ENCODE measurements at regions not wholly inside any gene's neighbourhood (a gene's known extent, or its start where the extent isn't known, plus 50 kb on each side); places are given as distances from the start of the nearest gene placed in this dataset.

DNA sequence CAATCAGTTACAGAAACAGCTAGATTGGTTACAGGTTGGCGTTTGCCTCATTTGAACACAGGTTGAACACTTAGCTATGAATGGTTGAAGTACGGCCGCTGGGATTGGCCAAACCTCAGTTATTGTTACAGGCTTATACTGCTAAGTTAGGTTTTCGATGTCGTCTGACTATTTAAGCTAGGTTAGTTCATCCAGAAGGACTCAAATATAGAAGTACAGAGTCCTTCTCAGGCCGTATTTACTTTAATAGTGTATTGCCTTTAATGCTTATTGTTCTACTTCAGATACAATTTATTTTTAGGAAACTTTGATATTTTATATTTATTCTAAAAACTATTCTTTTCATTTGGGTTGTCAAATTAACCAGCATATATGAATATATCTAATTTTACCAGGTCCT, 334.7 kb downstream of the FAT4 start:
- no peak for ATAC-seq
- H3K27ac ChIP-seq (ENCODE audit: control insufficient read depth, insufficient read depth) = no peak overlapping the region
- no peak for FAIRE-seq
- TF ChIP-seq, protein P1, sequence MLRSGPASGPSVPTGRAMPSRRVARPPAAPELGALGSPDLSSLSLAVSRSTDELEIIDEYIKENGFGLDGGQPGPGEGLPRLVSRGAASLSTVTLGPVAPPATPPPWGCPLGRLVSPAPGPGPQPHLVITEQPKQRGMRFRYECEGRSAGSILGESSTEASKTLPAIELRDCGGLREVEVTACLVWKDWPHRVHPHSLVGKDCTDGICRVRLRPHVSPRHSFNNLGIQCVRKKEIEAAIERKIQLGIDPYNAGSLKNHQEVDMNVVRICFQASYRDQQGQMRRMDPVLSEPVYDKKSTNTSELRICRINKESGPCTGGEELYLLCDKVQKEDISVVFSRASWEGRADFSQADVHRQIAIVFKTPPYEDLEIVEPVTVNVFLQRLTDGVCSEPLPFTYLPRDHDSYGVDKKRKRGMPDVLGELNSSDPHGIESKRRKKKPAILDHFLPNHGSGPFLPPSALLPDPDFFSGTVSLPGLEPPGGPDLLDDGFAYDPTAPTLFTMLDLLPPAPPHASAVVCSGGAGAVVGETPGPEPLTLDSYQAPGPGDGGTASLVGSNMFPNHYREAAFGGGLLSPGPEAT (IDR thresholded peaks at IDR 0.05; ENCODE audit: low read depth) = no peak
- TF ChIP-seq EP300 (IDR thresholded peaks at IDR 0.05; ENCODE audit: borderline replicate concordance in 1 of 2, control insufficient read depth in 1 of 2, low read depth in 2 of 2, low read length in 2 of 2) (no peak), CBX5 (IDR thresholded peaks at IDR 0.05; ENCODE audit: low read depth) (no peak), RELA (IDR thresholded peaks at IDR 0.05; ENCODE audit: borderline replicate concordance, partially characterized antibody) (no peak), ZZZ3 (IDR thresholded peaks at IDR 0.05; ENCODE audit: control insufficient read depth, insufficient read length, low read depth) (no peak), NR2F1 (conservative IDR thresholded peaks at IDR 0.05) (no peak), NFYB (IDR thresholded peaks at IDR 0.05; ENCODE audit: insufficient read depth, low read depth, low read length) (no peak), POLR2AphosphoS2 (IDR thresholded peaks at IDR 0.05; ENCODE audit: low read depth, low read length) (no peak), ATF7 (IDR thresholded peaks at IDR 0.05; ENCODE audit: low read depth) (no peak), BHLHE40 (IDR thresholded peaks at IDR 0.05; ENCODE audit: borderline replicate concordance in 1 of 2, low read depth in 2 of 2, low read length in 1 of 2) (no peak), SIN3A (IDR thresholded peaks at IDR 0.05; ENCODE audit: low read depth, low read length) (no peak), BRCA1 (IDR thresholded peaks at IDR 0.05; ENCODE audit: low read depth, low read length) (no peak), RAD21 (IDR thresholded peaks at IDR 0.05; ENCODE audit: insufficient read depth, low read depth, low read length) (no peak), POLR2AphosphoS5 (IDR thresholded peaks at IDR 0.05; ENCODE audit: low read length) (no peak), ESRRA (IDR thresholded peaks at IDR 0.05; ENCODE audit: low read length) (no peak), TCF7 (IDR thresholded peaks at IDR 0.05; ENCODE audit: borderline replicate concordance) (no peak), ZBED1 (IDR thresholded peaks at IDR 0.05; ENCODE audit: borderline replicate concordance) (no peak), YBX1 (IDR thresholded peaks at IDR 0.05) (no peak)
- TF ChIP-seq, protein P2, sequence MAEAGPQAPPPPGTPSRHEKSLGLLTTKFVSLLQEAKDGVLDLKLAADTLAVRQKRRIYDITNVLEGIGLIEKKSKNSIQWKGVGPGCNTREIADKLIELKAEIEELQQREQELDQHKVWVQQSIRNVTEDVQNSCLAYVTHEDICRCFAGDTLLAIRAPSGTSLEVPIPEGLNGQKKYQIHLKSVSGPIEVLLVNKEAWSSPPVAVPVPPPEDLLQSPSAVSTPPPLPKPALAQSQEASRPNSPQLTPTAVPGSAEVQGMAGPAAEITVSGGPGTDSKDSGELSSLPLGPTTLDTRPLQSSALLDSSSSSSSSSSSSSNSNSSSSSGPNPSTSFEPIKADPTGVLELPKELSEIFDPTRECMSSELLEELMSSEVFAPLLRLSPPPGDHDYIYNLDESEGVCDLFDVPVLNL (IDR thresholded peaks at IDR 0.05; ENCODE audit: low read depth, low read length) = no peak
- no peak overlapping the region for H3K4me2 ChIP-seq (ENCODE audit: control insufficient read depth, insufficient read depth)
- in situ Hi-C loops (cut with MboI) = no loop called here
- no peak overlapping the region for H3K9ac ChIP-seq (ENCODE audit: control insufficient read depth, insufficient read depth, low read length)
- no peaks in the 10 kb centered on the region for H4K20me1 ChIP-seq (ENCODE audit: control insufficient read depth, insufficient read depth)
- ChIA-PET RAD21 (ENCODE audit: unreplicated experiment) (no interaction called here), SMC1A (ENCODE audit: uncharacterized antibody, unreplicated experiment) (interaction anchor here (1.0 kb wide), 1 partner anchor 11 kb away, joined by 3 read pairs; no protein-coding TSS in a partner anchor), POLR2A (no interaction called here), CTCF (no interaction called here)
- H3K4me1 ChIP-seq (ENCODE audit: control insufficient read depth, insufficient read depth, low read length) = no peaks in the 10 kb centered on the region
- H3K36me3 ChIP-seq (ENCODE audit: control insufficient read depth in 2 of 2, insufficient read depth in 2 of 2, low read length in 1 of 2) = no peaks in the 10 kb centered on the region
- H3K9me3 ChIP-seq (replicated peaks; ENCODE audit: control insufficient read depth, insufficient read depth, low read length) = no peaks in the 10 kb centered on the region
- no peak overlapping the region for H2AFZ ChIP-seq (ENCODE audit: control insufficient read depth, low read depth, low read length)
- no peak overlapping the region for H3K4me3 ChIP-seq
- intact Hi-C loops (cut with micrococcal nuclease; ENCODE audit: unreplicated experiment) = no loop called here
- DNase-seq (ENCODE audit: low read depth, low spot score) = no peak
- no TSS peak for BruUV-seq (replicated peaks)
- no peaks in the 10 kb centered on the region for H3K27me3 ChIP-seq (replicated peaks in 1 of 2; ENCODE audit: control insufficient read depth in 2 of 2, insufficient read depth in 2 of 2, low read length in 1 of 2)
- WGBS (ENCODE audit: insufficient coverage, insufficient replicate concordance, low lambda C conversion rate, missing lambda C conversion rate) = 20% methylated on average over 6 of the region's 6 CpGs
- no peaks in the 10 kb centered on the region for H3K79me2 ChIP-seq (ENCODE audit: control insufficient read depth, insufficient read depth, low read length)
